IMR-90 (cell line): ENCODE measurements at regions not wholly inside any gene's neighbourhood (a gene's known extent, or its start where the extent isn't known, plus 50 kb on each side); places are given as distances from the start of the nearest gene placed in this dataset.

Experiments
- ATAC-seq: fragments of 200-7000 bp; cut with Tn5 transposase; 2 replicates; pipeline ENCODE4 v1.9.1; 2020; ENCODE audit warnings: low read depth, mild to moderate bottlenecking, moderate library complexity
- BruUV-seq: library from RNA; stranded (reverse); fragments of 400-500 nt; replicated peaks from 2 replicates; lab custom pipeline; 2021; lab: Mats Ljungman, UMichigan
- CTCF ChIA-PET: fragments of 300-600 bp; formaldehyde crosslinking; extraction: SDS; loops from one replicate; lab custom pipeline; 2021; ENCODE audit warnings: antibody characterized with exemption; lab: Yijun Ruan, JAX
- POLR2A ChIA-PET: fragments of 300-600 bp; sonication (Branson Sonifier 250); formaldehyde crosslinking; loops from one replicate; lab custom pipeline; 2022; ENCODE audit warnings: antibody characterized with exemption; ENCODE audit not compliant: unreplicated experiment; lab: Charles Lee
- DNase-seq: peaks from one replicate; pipeline ENCODE4 v3.0.0; 2013
- H2AFZ ChIP-seq: replicated peaks from 2 replicates; pipeline ENCODE3; 2013; ENCODE audit warnings: low read length, mild to moderate bottlenecking; ENCODE audit not compliant: poor library complexity
- H2AK5ac ChIP-seq: 2 replicates; pipeline ENCODE4 v1.6.1; 2013; ENCODE audit warnings: low read depth, low read length, inconsistent platforms
- H2AK9ac ChIP-seq: replicated peaks from 2 replicates; pipeline ENCODE3; 2013; ENCODE audit warnings: mild to moderate bottlenecking, low read depth, low read length, moderate library complexity; ENCODE audit not compliant: poor library complexity
- H2BK120ac ChIP-seq: 2 replicates; pipeline ENCODE4 v1.6.1; 2013; ENCODE audit warnings: low read depth, low read length, inconsistent platforms
- H2BK15ac ChIP-seq: 3 replicates; pipeline ENCODE4 v1.6.1; 2013; ENCODE audit warnings: low read depth, low read length, inconsistent platforms
- H2BK20ac ChIP-seq: 2 replicates; pipeline ENCODE4 v1.6.1; 2013; ENCODE audit warnings: low read depth, mild to moderate bottlenecking, inconsistent platforms, low read length, moderate library complexity
- H2BK5ac ChIP-seq: 2 replicates; pipeline ENCODE4 v1.6.1; 2013; ENCODE audit warnings: mild to moderate bottlenecking, low read depth, low read length, inconsistent platforms; ENCODE audit not compliant: poor library complexity, severe bottlenecking
- H3K14ac ChIP-seq: replicated peaks from 2 replicates; pipeline ENCODE4 v1.6.1; 2013; ENCODE audit warnings: low read depth, low read length, inconsistent platforms
- H3K18ac ChIP-seq: 2 replicates; pipeline ENCODE4 v1.6.1; 2013; ENCODE audit warnings: low read depth, low read length, control low read depth
- H3K23ac ChIP-seq: 2 replicates; pipeline ENCODE4 v1.6.1; 2013; ENCODE audit warnings: low read depth, low read length, inconsistent platforms
- H3K27ac ChIP-seq: 2 replicates; pipeline ENCODE4 v1.5.1; 2013; ENCODE audit warnings: mild to moderate bottlenecking, control low read depth, low read length; ENCODE audit not compliant: insufficient read depth
- H3K27me3 ChIP-seq: 2 replicates; pipeline ENCODE4 v1.6.1; 2013; ENCODE audit warnings: low read length; ENCODE audit not compliant: control insufficient read depth, insufficient read depth
- H3K36me3 ChIP-seq: 2 replicates; pipeline ENCODE4 v1.6.1; 2013; ENCODE audit warnings: low read length, mixed read lengths; ENCODE audit not compliant: control insufficient read depth, insufficient read depth
- H3K4ac ChIP-seq: 2 replicates; pipeline ENCODE4 v1.6.1; 2013; ENCODE audit warnings: low read depth, low read length, inconsistent platforms
- H3K4me1 ChIP-seq: 2 replicates; pipeline ENCODE4 v1.6.1; 2013; ENCODE audit warnings: low read length, mixed read lengths; ENCODE audit not compliant: control insufficient read depth, insufficient read depth
- H3K4me2 ChIP-seq: 2 replicates; pipeline ENCODE4 v1.6.1; 2013; ENCODE audit warnings: low read depth, mild to moderate bottlenecking, control low read depth, low read length, moderate library complexity
- H3K4me3 ChIP-seq: 2 replicates; pipeline ENCODE4 v1.5.1; 2013; ENCODE audit warnings: low read depth, mild to moderate bottlenecking, control low read depth, low read length, moderate library complexity; ENCODE audit not compliant: insufficient read depth
- H3K56ac ChIP-seq: 2 replicates; pipeline ENCODE4 v1.6.1; 2013; ENCODE audit warnings: low read length, inconsistent platforms; ENCODE audit not compliant: insufficient read depth; ENCODE audit errors: extremely low read depth
- H3K79me1 ChIP-seq, 2 experiments: 2 replicates each; pipeline ENCODE4 v1.6.1; 2013; ENCODE audit warnings: low read length in 2 of 2, inconsistent platforms in 1 of 2, low read depth in 1 of 2
- H3K9ac ChIP-seq: 2 replicates; pipeline ENCODE4 v1.6.1; 2013; ENCODE audit warnings: low read depth, low read length, control low read depth
- H3K9me1 ChIP-seq: 2 replicates; pipeline ENCODE4 v1.6.1; 2013; ENCODE audit warnings: low read length, inconsistent platforms; ENCODE audit not compliant: insufficient read depth
- H3K9me3 ChIP-seq: 2 replicates; pipeline ENCODE4 v1.6.1; 2013; ENCODE audit warnings: low read length; ENCODE audit not compliant: control insufficient read depth, insufficient read depth
- H4K20me1 ChIP-seq: 2 replicates; pipeline ENCODE4 v1.6.1; 2013; ENCODE audit warnings: low read length, inconsistent platforms; ENCODE audit not compliant: insufficient read depth
- H4K5ac ChIP-seq: 2 replicates; pipeline ENCODE4 v1.6.1; 2013; ENCODE audit warnings: mild to moderate bottlenecking, low read depth, low read length, control low read depth
- H4K8ac ChIP-seq, 2 experiments: 2 replicates each; pipeline ENCODE4 v1.6.1; 2013; ENCODE audit warnings: low read depth in 2 of 2, low read length in 2 of 2, control low read depth in 1 of 2, inconsistent platforms in 1 of 2
- H4K91ac ChIP-seq: 2 replicates; pipeline ENCODE4 v1.6.1; 2013; ENCODE audit warnings: low read depth, low read length, inconsistent platforms; ENCODE audit not compliant: insufficient read depth
- BHLHE40 ChIP-seq: fragments of 150-350 bp; IDR thresholded peaks from 2 replicates; pipeline ENCODE4 v1.6.1; 2016; ENCODE audit warnings: mild to moderate bottlenecking, low read depth, low read length
- CHD1 ChIP-seq: IDR thresholded peaks from 2 replicates; pipeline ENCODE4 v1.6.1; 2012; ENCODE audit warnings: low read depth, low read length, improper control_type of control experiment
- MAZ ChIP-seq: IDR thresholded peaks from 2 replicates; pipeline ENCODE4 v1.6.1; 2012; ENCODE audit warnings: low read depth, mild to moderate bottlenecking, low read length, improper control_type of control experiment, moderate library complexity, borderline replicate concordance
- POLR2A ChIP-seq: IDR thresholded peaks from 2 replicates; pipeline ENCODE4 v1.6.1; 2012; ENCODE audit warnings: mild to moderate bottlenecking, low read depth, low read length
- RCOR1 ChIP-seq: IDR thresholded peaks from 2 replicates; pipeline ENCODE4 v1.6.1; 2012; ENCODE audit warnings: mild to moderate bottlenecking, low read length, improper control_type of control experiment; ENCODE audit not compliant: insufficient replicate concordance
- RFX5 ChIP-seq: IDR thresholded peaks from 2 replicates; pipeline ENCODE4 v1.8.0; 2012; ENCODE audit warnings: low read depth, mild to moderate bottlenecking, low read length, moderate library complexity
- SMC3 ChIP-seq: fragments of 150-350 bp; IDR thresholded peaks from 2 replicates; pipeline ENCODE4 v1.6.1; 2016; ENCODE audit warnings: low read depth, mild to moderate bottlenecking, antibody characterized with exemption, low read length, moderate library complexity
- dilution Hi-C: fragments of 300-500 bp; cut with HindIII; formaldehyde crosslinking; loops from one replicate; pipeline ENCODE4 v1.14.3; 2018; ENCODE audit warnings: low sequenced_read_pairs; ENCODE audit not compliant: unreplicated experiment
- in situ Hi-C: fragments of 300-500 bp; cut with MboI; formaldehyde crosslinking; loops from 3 replicates; pipeline ENCODE4 v1.14.3; 2019; ENCODE audit warnings: low sequenced_read_pairs, inconsistent platforms, mixed read lengths
- intact Hi-C: fragments of 100-400 bp; cut with micrococcal nuclease; formaldehyde crosslinking; loops from 2 replicates; pipeline ENCODE4 v1.10.0; 2022
- TF ChIP-seq, protein P1 (sequence below): conservative IDR thresholded peaks from 2 replicates; pipeline ENCODE4 v1.5.1; 2012; ENCODE audit warnings: mild to moderate bottlenecking, low read depth, low read length, improper control_type of control experiment

DNA sequence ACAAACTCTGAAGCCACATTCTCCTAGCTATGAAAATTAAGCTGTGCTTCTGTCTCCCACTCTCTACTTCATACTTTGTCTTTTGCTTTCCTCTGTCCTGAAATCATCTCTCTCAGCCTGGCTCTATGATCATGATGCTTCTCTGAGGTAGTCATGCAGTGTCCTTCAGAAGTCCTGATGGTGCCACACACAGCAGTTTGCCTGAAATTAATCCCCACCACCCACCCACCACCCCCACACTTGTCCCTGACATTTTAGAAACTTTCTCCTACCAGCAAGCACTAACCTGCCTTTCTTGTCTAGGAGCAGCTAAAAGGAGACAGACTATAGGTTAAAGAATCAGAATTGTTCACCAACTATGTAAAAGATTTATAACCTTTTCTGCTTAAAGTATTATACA, 282.2 kb upstream of the FAM174A start:
- no peak overlapping the region for H3K9ac ChIP-seq
- no TSS peak for BruUV-seq
- no peak overlapping the region for H2BK20ac ChIP-seq
- no peak overlapping the region for H2BK120ac ChIP-seq
- H4K5ac ChIP-seq = no peak overlapping the region
- no peak for TF ChIP-seq POLR2A
- TF ChIP-seq SMC3 = no peak
- TF ChIP-seq RFX5 = no peak
- no peak for TF ChIP-seq MAZ
- TF ChIP-seq CHD1 = no peak
- no peak for TF ChIP-seq BHLHE40
- TF ChIP-seq RCOR1 = no peak
- TF ChIP-seq, protein P1, sequence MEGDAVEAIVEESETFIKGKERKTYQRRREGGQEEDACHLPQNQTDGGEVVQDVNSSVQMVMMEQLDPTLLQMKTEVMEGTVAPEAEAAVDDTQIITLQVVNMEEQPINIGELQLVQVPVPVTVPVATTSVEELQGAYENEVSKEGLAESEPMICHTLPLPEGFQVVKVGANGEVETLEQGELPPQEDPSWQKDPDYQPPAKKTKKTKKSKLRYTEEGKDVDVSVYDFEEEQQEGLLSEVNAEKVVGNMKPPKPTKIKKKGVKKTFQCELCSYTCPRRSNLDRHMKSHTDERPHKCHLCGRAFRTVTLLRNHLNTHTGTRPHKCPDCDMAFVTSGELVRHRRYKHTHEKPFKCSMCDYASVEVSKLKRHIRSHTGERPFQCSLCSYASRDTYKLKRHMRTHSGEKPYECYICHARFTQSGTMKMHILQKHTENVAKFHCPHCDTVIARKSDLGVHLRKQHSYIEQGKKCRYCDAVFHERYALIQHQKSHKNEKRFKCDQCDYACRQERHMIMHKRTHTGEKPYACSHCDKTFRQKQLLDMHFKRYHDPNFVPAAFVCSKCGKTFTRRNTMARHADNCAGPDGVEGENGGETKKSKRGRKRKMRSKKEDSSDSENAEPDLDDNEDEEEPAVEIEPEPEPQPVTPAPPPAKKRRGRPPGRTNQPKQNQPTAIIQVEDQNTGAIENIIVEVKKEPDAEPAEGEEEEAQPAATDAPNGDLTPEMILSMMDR = no peak
- DNase-seq = no peak
- no peaks in the 10 kb centered on the region for H3K27me3 ChIP-seq
- H2AK9ac ChIP-seq = no peak overlapping the region
- H4K20me1 ChIP-seq = no peaks in the 10 kb centered on the region
- POLR2A ChIA-PET = no interaction called here
- H3K36me3 ChIP-seq = no peaks in the 10 kb centered on the region
- H3K9me3 ChIP-seq = peaks cover 5% of the 10 kb centered on the region; the same call in 1 of the 2 replicates
- H3K4me3 ChIP-seq = no peak overlapping the region
- no peaks in the 10 kb centered on the region for H3K4me1 ChIP-seq
- no peak overlapping the region for H4K91ac ChIP-seq
- H3K56ac ChIP-seq = no peak overlapping the region
- no peak overlapping the region for H2BK5ac ChIP-seq
- no peak for ATAC-seq
- CTCF ChIA-PET = no interaction called here
- no peak overlapping the region for H2AFZ ChIP-seq
- no peak overlapping the region for H3K27ac ChIP-seq
- no peak overlapping the region for H3K18ac ChIP-seq
- H2BK15ac ChIP-seq = no peak overlapping the region
- H3K14ac ChIP-seq = no peak overlapping the region
- no peak overlapping the region for H3K23ac ChIP-seq
- dilution Hi-C loops = no loop called here
- no peak overlapping the region for H4K8ac ChIP-seq
- no peak overlapping the region for H3K4ac ChIP-seq
- H3K9me1 ChIP-seq = no peaks in the 10 kb centered on the region
- no peak overlapping the region for H3K4me2 ChIP-seq
- no peak overlapping the region for H2AK5ac ChIP-seq
- intact Hi-C loops = no loop called here
- in situ Hi-C loops = no loop called here
- H3K79me1 ChIP-seq = no peaks in the 10 kb centered on the region
